ENCODE measurements at regions not wholly inside any gene's neighbourhood (a gene's known extent, or its start where the extent isn't known, plus 50 kb on each side); places are given as distances from the start of the nearest gene placed in this dataset.

DNA sequence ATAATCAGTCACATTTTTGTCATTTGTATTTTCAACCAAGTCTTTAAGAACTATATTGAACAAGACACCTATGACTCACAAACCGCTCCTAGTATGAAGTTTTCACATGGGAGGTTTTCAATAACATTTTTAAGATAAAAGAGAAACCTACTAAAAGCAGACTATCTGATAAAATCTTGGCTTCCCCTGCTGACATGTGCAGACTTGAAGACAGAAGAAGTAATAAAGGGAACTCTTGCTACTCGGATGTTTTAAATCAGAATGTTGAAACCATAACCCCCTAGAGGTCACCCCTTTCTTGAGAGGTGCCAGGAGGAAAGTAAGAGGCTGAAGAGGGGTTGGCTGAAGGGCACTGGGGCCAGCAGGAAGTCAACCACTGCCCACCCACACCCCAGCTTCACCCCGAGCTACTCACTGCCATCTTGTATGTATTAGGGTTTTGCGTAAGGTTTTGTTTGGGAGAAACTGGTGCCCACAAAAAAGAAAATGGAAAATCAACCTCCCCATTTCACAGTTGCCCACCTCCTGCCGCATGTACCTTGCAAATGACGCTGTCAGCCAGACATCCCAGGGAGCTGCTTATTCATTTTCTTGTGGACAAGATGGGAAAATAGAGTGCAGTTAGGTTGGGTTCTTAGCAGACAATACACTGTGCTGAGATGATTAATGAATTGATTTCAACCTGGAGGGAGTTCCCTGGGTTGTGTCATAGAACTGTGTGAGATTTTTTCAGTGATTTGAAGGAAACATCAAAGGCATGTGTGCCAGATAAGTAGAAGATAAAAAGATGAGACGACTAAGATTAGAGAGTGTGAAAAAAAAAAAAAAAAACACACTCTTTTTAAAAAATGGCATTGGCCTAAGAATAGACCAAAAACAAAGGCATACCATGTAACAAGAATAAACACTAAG, 83.2 kb upstream of the TAB2 start:
- ATAC-seq (peak; percentile 9), DNase-seq (no peak)
- Histone ChIP-seq H3K36me3 (no peaks in the 10 kb centered on the region), H3K27ac (no peak overlapping the region), H3K4me1 (peaks cover 14% of the 10 kb centered on the region), H3K9me3 (no peaks in the 10 kb centered on the region), H3K27me3 (no peaks in the 10 kb centered on the region), H3K4me3 (no peak overlapping the region)
- intact Hi-C loops (cut with DNase I) = no loop called here
- TF ChIP-seq, protein P1, sequence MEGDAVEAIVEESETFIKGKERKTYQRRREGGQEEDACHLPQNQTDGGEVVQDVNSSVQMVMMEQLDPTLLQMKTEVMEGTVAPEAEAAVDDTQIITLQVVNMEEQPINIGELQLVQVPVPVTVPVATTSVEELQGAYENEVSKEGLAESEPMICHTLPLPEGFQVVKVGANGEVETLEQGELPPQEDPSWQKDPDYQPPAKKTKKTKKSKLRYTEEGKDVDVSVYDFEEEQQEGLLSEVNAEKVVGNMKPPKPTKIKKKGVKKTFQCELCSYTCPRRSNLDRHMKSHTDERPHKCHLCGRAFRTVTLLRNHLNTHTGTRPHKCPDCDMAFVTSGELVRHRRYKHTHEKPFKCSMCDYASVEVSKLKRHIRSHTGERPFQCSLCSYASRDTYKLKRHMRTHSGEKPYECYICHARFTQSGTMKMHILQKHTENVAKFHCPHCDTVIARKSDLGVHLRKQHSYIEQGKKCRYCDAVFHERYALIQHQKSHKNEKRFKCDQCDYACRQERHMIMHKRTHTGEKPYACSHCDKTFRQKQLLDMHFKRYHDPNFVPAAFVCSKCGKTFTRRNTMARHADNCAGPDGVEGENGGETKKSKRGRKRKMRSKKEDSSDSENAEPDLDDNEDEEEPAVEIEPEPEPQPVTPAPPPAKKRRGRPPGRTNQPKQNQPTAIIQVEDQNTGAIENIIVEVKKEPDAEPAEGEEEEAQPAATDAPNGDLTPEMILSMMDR (IDR thresholded peaks at IDR 0.05) = no peak

DNA sequence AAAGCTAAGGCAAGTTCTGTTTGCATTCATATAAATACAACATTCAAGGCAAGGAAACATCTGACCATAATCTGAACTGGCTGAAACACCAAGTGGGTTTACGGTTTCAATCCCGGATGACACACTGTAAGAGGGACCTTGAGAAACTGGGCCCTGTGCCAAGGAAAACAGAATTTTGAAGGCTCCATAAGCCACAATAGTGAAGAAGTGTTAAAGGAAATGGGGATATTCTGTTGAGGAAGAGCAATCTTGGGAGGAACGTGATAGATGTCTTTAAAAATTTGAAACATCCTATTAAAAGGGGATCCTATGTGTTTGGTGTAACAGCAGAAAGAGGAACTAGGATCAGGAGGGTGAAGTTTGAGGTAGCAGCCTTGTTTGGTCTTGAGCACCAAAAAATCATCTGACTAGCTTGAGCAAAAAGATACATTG, 82.4 kb upstream of the TAB2 start:
- no peaks in the 10 kb centered on the region for H3K9me3 ChIP-seq
- peaks cover 14% of the 10 kb centered on the region for H3K4me1 ChIP-seq
- no peaks in the 10 kb centered on the region for H3K36me3 ChIP-seq
- ATAC-seq (peak; percentile 70), DNase-seq (no peak)
- TF ChIP-seq, protein P1 (IDR thresholded peaks at IDR 0.05) = no peak
- no peak overlapping the region for H3K4me3 ChIP-seq
- no peaks in the 10 kb centered on the region for H3K27me3 ChIP-seq
- no peak overlapping the region for H3K27ac ChIP-seq
- intact Hi-C loops (cut with DNase I) = no loop called here

DNA sequence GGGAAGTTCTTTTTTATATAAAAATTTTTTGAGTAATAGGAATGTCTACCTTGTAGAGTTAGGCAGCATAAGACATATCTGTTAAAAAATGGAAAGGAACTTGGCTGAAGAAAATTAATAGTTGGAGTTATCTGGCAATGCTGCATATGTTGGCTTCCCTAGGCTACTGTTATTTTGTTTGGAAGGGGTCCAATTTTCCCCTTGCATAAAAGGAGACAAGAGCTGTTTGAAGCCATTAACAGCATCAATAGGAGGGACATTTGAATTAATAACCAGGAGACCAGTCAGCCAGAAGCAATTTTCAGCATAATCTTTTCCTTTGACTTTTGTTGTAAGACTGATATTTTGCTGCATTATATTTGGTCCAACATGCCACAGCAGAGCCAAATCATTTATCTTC, 80.9 kb upstream of the TAB2 start:
- Histone ChIP-seq H3K4me1 (peaks cover 9% of the 10 kb centered on the region), H3K9me3 (peaks cover 3% of the 10 kb centered on the region), H3K4me3 (no peak overlapping the region), H3K27ac (no peak overlapping the region), H3K27me3 (no peaks in the 10 kb centered on the region), H3K36me3 (no peaks in the 10 kb centered on the region)
- DNase-seq (no peak), ATAC-seq (no peak)
- intact Hi-C loops (cut with DNase I) = no loop called here
- TF ChIP-seq, protein P1 (IDR thresholded peaks at IDR 0.05) = no peak

DNA sequence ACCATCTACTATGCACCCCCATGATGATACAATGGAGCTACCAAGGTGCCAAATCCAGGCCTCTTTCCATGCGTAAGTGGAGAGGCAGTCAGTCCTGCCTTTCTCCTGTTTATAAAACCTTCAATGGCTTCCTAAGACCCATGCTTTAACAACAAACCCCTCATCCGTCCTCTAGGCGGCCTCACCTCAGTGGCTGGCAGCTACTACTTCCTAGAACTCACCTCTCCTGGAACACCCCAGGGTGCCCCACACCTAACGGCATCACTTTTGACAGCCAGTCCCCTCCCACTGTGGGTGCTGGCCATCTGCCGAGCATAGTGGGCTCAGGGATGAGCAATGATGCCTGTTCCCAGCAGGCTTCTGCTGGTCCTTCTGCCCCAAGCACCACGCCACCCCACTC, 80.0 kb upstream of the TAB2 start:
- Histone ChIP-seq H3K9me3 (peaks cover 3% of the 10 kb centered on the region), H3K4me3 (no peak overlapping the region), H3K36me3 (no peaks in the 10 kb centered on the region), H3K4me1 (peaks cover 8% of the 10 kb centered on the region), H3K27me3 (no peaks in the 10 kb centered on the region), H3K27ac (no peak overlapping the region)
- intact Hi-C loops (cut with DNase I) = no loop called here
- TF ChIP-seq, protein P1 (IDR thresholded peaks at IDR 0.05) = no peak
- ATAC-seq (no peak), DNase-seq (no peak)

DNA sequence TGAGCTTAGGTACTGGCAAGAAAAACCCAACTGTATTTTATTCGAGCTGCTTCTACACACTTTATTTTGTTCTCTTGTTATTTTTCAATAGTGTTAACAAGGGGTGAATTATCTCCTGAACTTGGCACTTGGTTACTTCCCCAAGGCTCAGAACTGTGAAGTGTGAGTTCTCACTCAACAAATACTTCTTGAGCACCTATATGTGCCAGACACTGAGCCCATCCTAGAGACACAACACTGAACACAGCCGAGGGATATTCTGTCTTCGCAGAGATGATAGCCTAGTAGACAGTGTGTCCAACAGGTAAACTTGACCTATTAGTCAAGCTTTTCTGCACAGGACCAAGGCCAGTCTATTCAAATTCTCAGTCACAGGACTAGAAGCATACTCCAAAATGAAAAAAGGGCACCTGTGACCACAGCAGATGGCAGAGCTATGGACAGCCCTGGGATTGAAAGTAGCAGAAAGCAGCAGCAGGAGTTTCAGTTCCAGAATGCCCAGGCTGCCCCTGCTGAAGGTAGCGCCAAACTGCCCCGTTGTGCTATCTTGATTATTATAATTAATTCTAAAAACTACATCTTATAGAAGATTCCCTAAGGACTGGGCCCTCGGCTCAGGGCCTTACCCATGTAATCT, 77.8 kb upstream of the TAB2 start:
- intact Hi-C loops (cut with DNase I) = no loop called here
- no peak overlapping the region for H3K4me3 ChIP-seq
- TF ChIP-seq, protein P1 (IDR thresholded peaks at IDR 0.05) = no peak
- H3K27me3 ChIP-seq = no peaks in the 10 kb centered on the region
- H3K4me1 ChIP-seq = peaks cover 5% of the 10 kb centered on the region
- ATAC-seq = no peak
- H3K9me3 ChIP-seq = peaks cover 3% of the 10 kb centered on the region
- no peak overlapping the region for H3K27ac ChIP-seq
- DNase-seq = no peak
- no peaks in the 10 kb centered on the region for H3K36me3 ChIP-seq

All from upper lobe of right lung (tissue), 1 donor.